Upper lobe of left lung (tissue), 4 donors: ENCODE measurements at regions not wholly inside any gene's neighbourhood (a gene's known extent, or its start where the extent isn't known, plus 50 kb on each side); places are given as distances from the start of the nearest gene placed in this dataset.

ENCODE experiments used
- POLR2A ChIP-seq, 4 donors: fragments of 450-650 bp; IDR thresholded peaks; one replicate each; pipeline ENCODE4 v1.5.1; 2016 to 2017; ENCODE audit warnings: antibody characterized with exemption in 4 of 4, mild to moderate bottlenecking in 2 of 4
- POLR2AphosphoS5 ChIP-seq, 2 donors: sonication (generic); formaldehyde crosslinking; IDR thresholded peaks; one replicate each; pipeline ENCODE4 v1.5.1; 2017; ENCODE audit warnings: antibody characterized with exemption in 2 of 2
- TF ChIP-seq, protein P1 (sequence below), 6 experiments: fragments of 450-650 bp in 4 of 6; fragments of 200-600 bp in 2 of 6; sonication (generic) in 2 of 6; IDR thresholded peaks; one replicate each; pipeline ENCODE4 v1.5.1; 2016 to 2019; ENCODE audit warnings: antibody characterized with exemption in 6 of 6

DNA sequence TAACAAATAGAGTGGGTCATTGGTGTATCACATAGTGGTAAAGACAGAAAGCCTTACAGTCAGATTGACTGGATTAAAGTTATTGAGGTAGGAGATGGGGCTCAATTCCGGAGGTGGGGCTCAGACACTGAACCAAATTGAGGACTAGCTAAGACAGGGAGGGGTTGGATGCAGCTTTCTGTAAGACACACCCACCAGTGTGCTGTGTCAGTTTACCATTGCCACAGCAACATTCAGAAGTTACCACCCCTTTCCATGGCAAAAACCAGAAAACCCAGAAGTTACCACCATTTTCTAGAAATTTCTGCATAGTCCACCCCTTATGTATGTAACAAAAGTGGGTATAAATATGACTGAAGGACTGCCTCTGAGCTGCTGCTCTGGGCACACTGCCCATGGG is 167.6 kb upstream of the TMEM72 start:
- TF ChIP-seq, protein P1, sequence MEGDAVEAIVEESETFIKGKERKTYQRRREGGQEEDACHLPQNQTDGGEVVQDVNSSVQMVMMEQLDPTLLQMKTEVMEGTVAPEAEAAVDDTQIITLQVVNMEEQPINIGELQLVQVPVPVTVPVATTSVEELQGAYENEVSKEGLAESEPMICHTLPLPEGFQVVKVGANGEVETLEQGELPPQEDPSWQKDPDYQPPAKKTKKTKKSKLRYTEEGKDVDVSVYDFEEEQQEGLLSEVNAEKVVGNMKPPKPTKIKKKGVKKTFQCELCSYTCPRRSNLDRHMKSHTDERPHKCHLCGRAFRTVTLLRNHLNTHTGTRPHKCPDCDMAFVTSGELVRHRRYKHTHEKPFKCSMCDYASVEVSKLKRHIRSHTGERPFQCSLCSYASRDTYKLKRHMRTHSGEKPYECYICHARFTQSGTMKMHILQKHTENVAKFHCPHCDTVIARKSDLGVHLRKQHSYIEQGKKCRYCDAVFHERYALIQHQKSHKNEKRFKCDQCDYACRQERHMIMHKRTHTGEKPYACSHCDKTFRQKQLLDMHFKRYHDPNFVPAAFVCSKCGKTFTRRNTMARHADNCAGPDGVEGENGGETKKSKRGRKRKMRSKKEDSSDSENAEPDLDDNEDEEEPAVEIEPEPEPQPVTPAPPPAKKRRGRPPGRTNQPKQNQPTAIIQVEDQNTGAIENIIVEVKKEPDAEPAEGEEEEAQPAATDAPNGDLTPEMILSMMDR (IDR thresholded peaks at IDR 0.05): no peak
- TF ChIP-seq POLR2A (IDR thresholded peaks at IDR 0.05): no peak
- TF ChIP-seq POLR2AphosphoS5 (IDR thresholded peaks at IDR 0.05): no peak
